Activated CD4-positive, alpha-beta memory T cell treated with anti-CD3 and anti-CD28 coated beads, Interleukin-2, amount 10 ng/mL, durations not matched to agents 7 days and 5 days (primary cell): ENCODE measurements at regions not wholly inside any gene's neighbourhood (a gene's known extent, or its start where the extent isn't known, plus 50 kb on each side); places are given as distances from the start of the nearest gene placed in this dataset.

Experiments used
- CTCF ChIA-PET: fragments of 350-600 bp; sonication (Branson Sonifier 250); formaldehyde crosslinking; loops from one replicate; lab custom pipeline; 2021; ENCODE audit warnings: antibody characterized with exemption, inconsistent platforms; lab: Charles Lee
- POLR2A ChIA-PET: fragments of 350-600 bp; sonication (Branson Sonifier 250); formaldehyde crosslinking; loops from one replicate; lab custom pipeline; 2021; ENCODE audit warnings: antibody characterized with exemption; lab: Charles Lee
- DNase-seq: peaks from one replicate; pipeline ENCODE4 v3.0.0-alpha.2; 2020
- H3K27ac Mint-ChIP-seq: one replicate; pipeline ENCODE4 v1.8.0; 2021; ENCODE audit warnings: mild to moderate bottlenecking, mixed read lengths
- H3K27me3 Mint-ChIP-seq: one replicate; pipeline ENCODE4 v1.8.0; 2021; ENCODE audit warnings: mixed read lengths
- H3K36me3 Mint-ChIP-seq: one replicate; pipeline ENCODE4 v1.8.0; 2021; ENCODE audit warnings: low read depth, mixed read lengths
- H3K4me1 Mint-ChIP-seq: one replicate; pipeline ENCODE4 v1.8.0; 2021; ENCODE audit warnings: mixed read lengths
- H3K4me3 Mint-ChIP-seq: one replicate; pipeline ENCODE4 v1.8.0; 2021; ENCODE audit warnings: mild to moderate bottlenecking, mixed read lengths
- H3K9me3 Mint-ChIP-seq: one replicate; pipeline ENCODE4 v1.8.0; 2021; ENCODE audit warnings: mixed read lengths

DNA sequence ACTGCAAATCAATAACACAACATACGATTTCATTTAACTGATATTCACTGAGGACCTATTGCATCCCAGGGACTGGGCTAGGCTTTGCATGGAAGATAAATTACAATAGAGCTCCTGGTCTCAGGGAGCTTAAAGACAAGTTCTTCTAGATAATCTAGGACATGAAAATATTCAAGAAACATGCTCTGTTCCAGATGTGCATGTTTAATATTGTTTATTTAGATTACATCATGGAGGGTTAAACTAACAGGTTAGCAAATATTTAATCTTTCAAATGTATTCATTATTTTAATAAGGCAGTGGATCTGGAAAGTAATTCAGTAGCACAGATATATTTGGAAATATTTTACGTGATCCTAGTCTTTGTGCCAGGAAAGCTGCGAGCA lies 2430.3 kb downstream of the PCDH7 start:
- no peak overlapping the region for H3K4me3 Mint-ChIP-seq
- CTCF ChIA-PET: no interaction called here
- no peak overlapping the region for H3K27ac Mint-ChIP-seq
- peaks cover 9% of the 10 kb centered on the region for H3K9me3 Mint-ChIP-seq
- H3K27me3 Mint-ChIP-seq: no peaks in the 10 kb centered on the region
- no peaks in the 10 kb centered on the region for H3K36me3 Mint-ChIP-seq
- DNase-seq: no peak
- POLR2A ChIA-PET: no interaction called here
- no peaks in the 10 kb centered on the region for H3K4me1 Mint-ChIP-seq

DNA sequence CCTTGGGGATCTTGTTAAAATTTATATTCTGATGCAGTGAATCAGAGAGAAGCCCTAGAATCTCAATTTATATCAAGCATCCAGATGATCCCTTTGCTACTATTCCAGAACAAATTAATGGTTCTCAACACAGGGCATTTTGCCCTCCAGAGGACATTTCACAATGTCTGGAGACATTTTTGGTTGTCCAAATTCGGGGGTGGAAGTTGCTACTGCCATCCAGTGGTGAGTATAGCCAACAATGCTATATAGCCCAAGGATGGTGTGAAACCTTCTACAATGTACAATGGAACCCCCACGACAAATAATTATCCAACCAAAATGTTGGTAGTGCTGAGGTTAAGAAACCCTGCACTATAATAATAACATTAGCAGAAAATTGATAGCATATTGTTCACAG lies 2440.0 kb downstream of the PCDH7 start:
- ChIA-PET CTCF (no interaction called here), POLR2A (no interaction called here)
- Mint-ChIP-seq H3K36me3 (no peaks in the 10 kb centered on the region), H3K4me3 (no peak overlapping the region), H3K4me1 (no peaks in the 10 kb centered on the region), H3K9me3 (peaks cover 7% of the 10 kb centered on the region), H3K27ac (no peak overlapping the region), H3K27me3 (no peaks in the 10 kb centered on the region)
- no peak for DNase-seq

DNA sequence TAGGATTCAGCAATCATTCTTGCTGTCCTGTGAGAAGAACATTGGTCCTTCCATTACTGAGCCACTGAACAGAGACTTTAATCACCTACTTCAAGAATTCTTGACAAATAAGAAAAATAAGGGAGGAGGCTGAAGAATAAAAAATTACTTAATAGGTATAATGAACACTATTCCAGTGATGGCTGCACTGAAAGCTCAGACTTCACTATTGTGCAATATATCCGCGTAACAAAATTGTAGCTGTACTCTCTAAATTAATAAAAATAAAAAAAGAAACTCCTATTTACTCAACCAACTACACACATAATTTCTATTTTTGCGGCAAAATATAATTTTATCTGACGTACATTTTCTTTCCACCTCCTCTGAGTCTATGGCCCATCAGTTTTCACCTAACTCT lies 2441.0 kb downstream of the PCDH7 start:
- H3K36me3 Mint-ChIP-seq: no peaks in the 10 kb centered on the region

DNA sequence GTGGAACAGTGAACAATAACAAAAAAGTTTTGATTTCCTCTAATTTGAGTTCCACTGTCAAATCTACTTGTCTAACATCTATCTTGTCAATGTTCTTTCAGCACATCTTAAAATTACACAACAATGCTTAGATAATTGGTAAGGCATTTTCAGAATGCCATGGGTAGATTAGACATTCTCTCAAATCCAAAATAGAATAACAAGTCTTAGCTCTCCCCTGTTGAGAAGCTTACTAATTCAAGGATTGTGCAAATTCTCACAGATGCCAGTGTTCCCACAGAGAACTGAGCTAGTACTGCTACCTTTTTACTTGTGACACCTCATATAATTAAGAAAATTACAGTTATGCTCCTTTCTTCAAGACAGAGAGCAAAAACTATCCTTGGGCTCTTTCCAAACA lies 2442.0 kb downstream of the PCDH7 start:
- H3K27ac Mint-ChIP-seq: no peak overlapping the region
- ChIA-PET CTCF (no interaction called here), POLR2A (no interaction called here)
- peaks cover 12% of the 10 kb centered on the region for H3K9me3 Mint-ChIP-seq
- DNase-seq: no peak
- no peaks in the 10 kb centered on the region for H3K27me3 Mint-ChIP-seq
- no peaks in the 10 kb centered on the region for H3K4me1 Mint-ChIP-seq
- no peaks in the 10 kb centered on the region for H3K36me3 Mint-ChIP-seq
- H3K4me3 Mint-ChIP-seq: no peak overlapping the region

More for the DNA sequence above, 2441.0 kb downstream of the PCDH7 start:
- H3K27me3 Mint-ChIP-seq: no peaks in the 10 kb centered on the region
- H3K4me1 Mint-ChIP-seq: no peaks in the 10 kb centered on the region
- CTCF ChIA-PET: no interaction called here
- H3K9me3 Mint-ChIP-seq: peaks cover 12% of the 10 kb centered on the region
- DNase-seq: no peak
- POLR2A ChIA-PET: no interaction called here
- H3K27ac Mint-ChIP-seq: no peak overlapping the region
- H3K4me3 Mint-ChIP-seq: no peak overlapping the region

DNA sequence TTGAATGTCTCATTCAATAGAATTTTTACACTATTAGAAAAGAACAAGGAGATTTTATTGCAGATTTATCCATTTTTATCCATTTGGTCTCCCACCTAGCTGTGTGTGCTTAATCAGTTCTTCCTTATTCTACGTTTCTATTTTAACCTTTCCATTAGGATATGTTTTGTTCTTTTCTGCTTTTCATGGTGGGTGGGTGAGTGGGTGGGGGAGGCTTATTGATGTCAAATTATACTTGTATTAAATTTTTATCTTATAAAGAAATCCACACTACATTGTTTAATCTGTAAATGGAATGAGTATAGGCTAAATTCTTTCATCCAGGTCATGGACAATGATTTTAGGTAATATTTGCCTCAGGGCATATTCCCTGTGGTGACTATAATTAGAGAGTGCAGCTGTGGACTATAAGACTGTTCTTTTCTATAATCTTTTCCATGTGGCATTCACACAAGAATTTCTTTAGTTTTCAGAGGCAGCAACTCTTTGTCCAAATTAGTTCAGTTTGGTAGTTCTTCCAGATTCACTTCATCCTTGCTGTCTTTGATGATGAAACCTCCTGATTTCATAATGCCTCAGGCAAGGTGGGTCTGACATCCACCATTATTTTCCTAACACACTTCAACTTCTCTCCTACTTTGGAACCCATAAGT lies 2451.8 kb downstream of the PCDH7 start:
- CTCF ChIA-PET: no interaction called here
- Mint-ChIP-seq H3K27ac (no peak overlapping the region), H3K36me3 (no peaks in the 10 kb centered on the region), H3K27me3 (no peaks in the 10 kb centered on the region), H3K4me3 (no peak overlapping the region), H3K4me1 (no peaks in the 10 kb centered on the region), H3K9me3 (peaks cover 2% of the 10 kb centered on the region)
- no peak for DNase-seq
- POLR2A ChIA-PET: no interaction called here

DNA sequence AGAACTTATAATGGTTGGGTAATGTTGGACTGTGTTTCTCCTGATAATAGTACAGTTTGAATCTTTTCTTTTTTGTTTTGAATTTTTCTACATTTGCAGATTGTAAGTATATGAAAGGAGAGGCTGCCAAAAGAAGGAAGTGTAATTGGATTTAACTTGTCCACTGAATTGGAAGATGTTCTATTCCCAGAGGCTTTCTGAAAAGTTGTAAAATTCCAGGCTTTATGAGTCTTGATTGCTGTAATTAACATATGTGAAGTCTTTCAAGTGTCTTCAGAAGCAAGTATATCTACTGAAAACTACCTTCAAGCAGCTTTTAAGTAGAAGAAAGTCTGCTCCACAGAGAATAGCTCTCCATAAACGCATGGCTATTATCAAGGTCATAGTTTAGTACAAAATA lies 2456.4 kb downstream of the PCDH7 start:
- H3K4me1 Mint-ChIP-seq: no peaks in the 10 kb centered on the region
- H3K9me3 Mint-ChIP-seq: peaks cover 2% of the 10 kb centered on the region
- H3K27me3 Mint-ChIP-seq: no peaks in the 10 kb centered on the region
- H3K27ac Mint-ChIP-seq: no peak overlapping the region
- DNase-seq: no peak
- ChIA-PET CTCF (no interaction called here), POLR2A (no interaction called here)
- H3K4me3 Mint-ChIP-seq: no peak overlapping the region
- no peaks in the 10 kb centered on the region for H3K36me3 Mint-ChIP-seq

DNA sequence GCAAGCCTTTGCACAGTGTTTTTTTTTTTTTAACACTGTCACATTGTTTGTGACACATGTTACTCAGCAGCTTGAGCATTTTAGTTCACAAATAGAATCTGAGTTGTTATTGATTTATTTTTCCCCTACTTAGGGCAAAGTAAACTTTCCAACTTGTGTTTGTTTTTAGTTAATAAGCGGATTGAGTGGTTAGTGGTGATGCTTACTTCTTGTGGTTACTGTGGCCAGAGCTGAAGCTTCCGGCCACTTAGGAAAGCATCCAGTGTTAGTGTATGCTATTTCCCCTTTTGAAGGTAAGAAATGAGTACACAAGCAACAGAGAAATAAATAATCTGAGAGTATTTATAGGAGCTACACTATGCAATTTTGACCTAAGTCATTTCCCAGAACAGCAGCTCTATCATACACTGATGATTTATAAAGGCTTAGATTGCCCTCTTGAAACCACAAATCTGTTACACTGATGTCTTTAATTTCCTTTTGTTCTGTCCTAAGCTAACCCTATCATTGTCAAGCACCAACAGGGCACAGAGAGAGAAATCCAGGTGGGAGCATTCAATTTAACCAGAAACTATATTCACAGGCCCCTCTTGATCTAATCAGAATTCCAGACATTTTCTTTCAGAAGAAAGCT lies 2464.6 kb downstream of the PCDH7 start:
- CTCF ChIA-PET: no interaction called here
- Mint-ChIP-seq H3K36me3 (no peaks in the 10 kb centered on the region), H3K4me3 (no peak overlapping the region), H3K9me3 (peaks cover 5% of the 10 kb centered on the region), H3K27me3 (no peaks in the 10 kb centered on the region), H3K4me1 (peaks cover 2% of the 10 kb centered on the region), H3K27ac (no peak overlapping the region)
- POLR2A ChIA-PET: no interaction called here
- no peak for DNase-seq

DNA sequence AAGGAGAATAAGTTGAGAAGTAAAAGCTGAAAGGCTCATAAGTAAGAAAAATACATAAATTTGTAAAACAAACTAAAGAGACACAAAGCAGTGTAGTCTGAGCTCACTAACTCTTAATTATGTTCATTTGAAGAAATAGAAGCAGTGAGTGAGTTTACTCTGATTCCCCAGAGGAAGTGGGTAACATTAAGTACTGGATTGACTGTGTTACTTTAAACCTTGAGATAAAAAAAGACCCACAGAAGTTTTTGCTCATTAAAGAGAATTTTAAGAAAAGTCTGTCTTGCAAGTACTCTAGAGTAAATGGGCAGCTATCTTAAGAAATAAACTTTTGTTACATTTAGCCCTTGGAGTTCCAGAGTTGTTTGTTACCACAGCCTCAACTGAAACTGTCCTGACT lies 2466.9 kb downstream of the PCDH7 start:
- DNase-seq: no peak
- peaks cover 5% of the 10 kb centered on the region for H3K9me3 Mint-ChIP-seq
- H3K36me3 Mint-ChIP-seq: no peaks in the 10 kb centered on the region
- ChIA-PET CTCF (no interaction called here), POLR2A (no interaction called here)
- no peaks in the 10 kb centered on the region for H3K27me3 Mint-ChIP-seq
- no peak overlapping the region for H3K27ac Mint-ChIP-seq
- H3K4me3 Mint-ChIP-seq: no peak overlapping the region
- peaks cover 2% of the 10 kb centered on the region for H3K4me1 Mint-ChIP-seq

DNA sequence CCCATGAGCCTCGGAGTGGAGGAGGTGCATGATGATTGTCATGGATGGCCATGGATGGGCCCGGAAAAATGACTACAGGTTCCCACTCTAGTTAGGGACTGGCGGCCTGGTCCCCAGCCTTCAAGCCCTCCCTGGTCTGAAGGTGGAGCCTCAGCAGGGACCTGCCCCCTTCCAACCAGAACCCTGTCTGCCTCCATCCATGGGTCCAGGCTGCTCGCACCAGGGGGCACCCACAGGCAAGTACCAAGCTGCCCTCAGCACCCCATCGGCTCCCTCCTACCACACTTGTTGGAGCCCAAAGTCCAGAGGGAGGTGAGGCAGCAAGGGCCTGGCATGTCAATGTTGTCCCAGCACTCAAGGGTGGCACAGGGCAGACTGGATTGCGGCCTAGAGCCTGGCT lies 2468.6 kb downstream of the PCDH7 start:
- no peak overlapping the region for H3K27ac Mint-ChIP-seq
- no peak for DNase-seq
- ChIA-PET POLR2A (no interaction called here), CTCF (no interaction called here)
- H3K4me3 Mint-ChIP-seq: no peak overlapping the region
- no peaks in the 10 kb centered on the region for H3K36me3 Mint-ChIP-seq
- H3K4me1 Mint-ChIP-seq: peaks cover 2% of the 10 kb centered on the region
- no peaks in the 10 kb centered on the region for H3K27me3 Mint-ChIP-seq
- peaks cover 8% of the 10 kb centered on the region for H3K9me3 Mint-ChIP-seq

DNA sequence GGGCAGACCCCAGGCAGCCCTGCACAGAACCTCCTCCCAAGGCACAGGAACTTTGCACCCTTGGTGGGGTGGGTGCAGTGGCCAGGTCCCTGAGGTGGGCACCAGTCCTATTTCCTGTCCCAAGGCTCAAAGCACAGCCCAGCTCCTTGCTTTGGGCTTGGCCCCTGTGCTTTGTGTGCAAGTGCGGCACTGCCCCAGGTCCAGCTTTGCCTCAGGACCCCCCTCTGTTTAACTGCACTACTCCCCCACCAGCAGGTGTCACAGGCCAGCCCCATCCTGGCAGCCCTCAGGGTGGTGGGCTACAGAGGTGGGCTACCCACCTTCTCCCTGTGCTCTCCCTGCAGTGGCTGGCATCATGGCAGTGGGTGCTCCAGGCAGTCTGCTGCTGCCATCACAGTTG lies 2469.0 kb downstream of the PCDH7 start:
- Mint-ChIP-seq H3K4me1 (peaks cover 2% of the 10 kb centered on the region), H3K27ac (no peak overlapping the region), H3K36me3 (no peaks in the 10 kb centered on the region), H3K27me3 (no peaks in the 10 kb centered on the region), H3K9me3 (peaks cover 8% of the 10 kb centered on the region), H3K4me3 (no peak overlapping the region)
- no peak for DNase-seq
- ChIA-PET CTCF (no interaction called here), POLR2A (no interaction called here)

DNA sequence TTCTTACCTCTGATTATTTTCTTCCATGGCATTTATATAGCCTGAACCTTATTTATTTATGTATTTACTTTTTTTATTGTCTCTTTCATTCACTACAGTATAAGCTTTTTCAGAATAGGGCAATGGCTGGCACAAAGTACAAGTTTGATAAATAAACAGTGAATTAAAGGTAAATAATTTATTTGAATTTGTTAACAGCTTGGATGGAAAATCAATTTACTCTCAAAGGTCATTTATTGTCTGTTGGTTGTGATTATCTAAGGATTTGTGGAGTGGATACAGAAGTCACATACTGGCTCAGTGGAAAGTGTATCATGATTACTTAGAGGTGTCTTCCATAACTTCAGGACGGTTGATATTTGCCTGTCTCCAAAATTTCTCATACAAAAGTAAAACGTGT lies 2472.9 kb downstream of the PCDH7 start:
- Mint-ChIP-seq H3K4me1 (no peaks in the 10 kb centered on the region), H3K27me3 (no peaks in the 10 kb centered on the region), H3K9me3 (peaks cover 5% of the 10 kb centered on the region), H3K4me3 (no peak overlapping the region), H3K27ac (no peak overlapping the region), H3K36me3 (no peaks in the 10 kb centered on the region)
- CTCF ChIA-PET: no interaction called here
- POLR2A ChIA-PET: no interaction called here
- no peak for DNase-seq

DNA sequence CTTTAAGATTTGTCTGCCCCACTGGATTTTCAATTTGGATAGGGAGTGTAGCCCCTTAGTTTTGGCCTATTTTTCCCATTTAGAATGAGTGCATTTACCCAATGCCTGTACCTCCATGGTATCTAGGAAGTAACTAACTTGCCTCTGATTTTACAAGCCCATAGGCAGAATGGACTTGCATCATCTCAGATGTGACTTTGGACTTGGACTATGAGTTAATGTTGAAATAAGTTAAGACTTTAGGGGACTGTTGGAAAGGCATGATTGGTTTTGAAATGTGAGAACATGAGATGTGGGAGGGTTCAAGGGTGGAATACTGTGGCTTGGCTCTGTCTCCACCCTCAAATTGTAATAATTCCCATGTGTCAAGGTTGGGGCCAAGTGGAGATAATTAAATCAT lies 2480.2 kb downstream of the PCDH7 start:
- H3K4me3 Mint-ChIP-seq: no peak overlapping the region
- no peaks in the 10 kb centered on the region for H3K4me1 Mint-ChIP-seq
- H3K36me3 Mint-ChIP-seq: no peaks in the 10 kb centered on the region
- no peak for DNase-seq
- POLR2A ChIA-PET: no interaction called here
- H3K9me3 Mint-ChIP-seq: peaks cover 12% of the 10 kb centered on the region
- H3K27me3 Mint-ChIP-seq: no peaks in the 10 kb centered on the region
- no peak overlapping the region for H3K27ac Mint-ChIP-seq
- CTCF ChIA-PET: no interaction called here

DNA sequence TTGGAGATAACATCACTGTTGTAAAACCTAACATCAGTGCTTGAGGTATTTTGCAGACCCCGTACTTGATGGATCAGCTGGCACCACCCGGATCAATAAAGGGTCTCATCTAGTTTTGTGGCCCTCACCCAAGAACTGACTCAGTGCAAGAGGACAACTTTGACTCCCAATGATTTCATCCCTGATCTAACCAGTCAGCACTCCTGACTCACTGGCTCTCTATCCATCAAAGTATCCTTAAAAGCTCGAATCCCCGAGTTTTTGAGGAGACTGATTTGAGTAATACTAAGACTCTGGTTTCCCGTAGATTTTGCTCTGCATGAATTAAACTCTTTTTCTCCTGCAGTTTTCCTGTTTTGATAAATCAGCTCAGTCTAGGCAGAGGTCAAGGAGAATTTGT lies 2498.1 kb downstream of the PCDH7 start:
- no peak overlapping the region for H3K27ac Mint-ChIP-seq
- POLR2A ChIA-PET: no interaction called here
- no peaks in the 10 kb centered on the region for H3K4me1 Mint-ChIP-seq
- H3K4me3 Mint-ChIP-seq: no peak overlapping the region
- peaks cover 4% of the 10 kb centered on the region for H3K9me3 Mint-ChIP-seq
- H3K27me3 Mint-ChIP-seq: no peaks in the 10 kb centered on the region
- CTCF ChIA-PET: no interaction called here
- H3K36me3 Mint-ChIP-seq: no peaks in the 10 kb centered on the region
- no peak for DNase-seq

DNA sequence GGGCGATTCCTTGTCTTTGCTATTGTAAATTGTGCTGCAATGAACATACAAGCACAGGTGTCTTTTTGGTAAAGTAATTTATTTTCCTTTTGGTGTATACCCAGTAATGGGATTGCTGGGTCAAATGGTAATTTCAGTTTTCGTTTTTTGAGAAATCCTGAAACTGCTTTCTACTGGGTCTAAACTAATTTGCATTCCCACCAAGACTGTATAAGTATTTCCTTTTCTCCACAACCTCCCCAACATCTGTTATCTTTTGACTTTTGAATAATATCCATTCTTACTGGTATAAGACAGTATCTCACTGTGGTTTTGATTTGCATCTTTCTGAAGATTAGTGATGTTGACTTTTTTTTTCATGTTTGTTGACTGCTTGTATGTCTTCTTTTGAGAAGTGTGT lies 2506.0 kb downstream of the PCDH7 start:
- Mint-ChIP-seq H3K4me3 (no peak overlapping the region), H3K9me3 (peaks cover 8% of the 10 kb centered on the region), H3K27ac (no peak overlapping the region), H3K36me3 (no peaks in the 10 kb centered on the region), H3K27me3 (no peaks in the 10 kb centered on the region), H3K4me1 (no peaks in the 10 kb centered on the region)
- ChIA-PET CTCF (no interaction called here), POLR2A (no interaction called here)
- no peak for DNase-seq
